GM21367 (cell line): ENCODE measurements at regions not wholly inside any gene's neighbourhood (a gene's known extent, or its start where the extent isn't known, plus 50 kb on each side); places are given as distances from the start of the nearest gene placed in this dataset.
"Not testable (repeated sequence)": the region's sequence is repeated elsewhere in the genome, so short reads cannot be mapped to it uniquely, and the experiment has no call there.

Experiments used
- ATAC-seq: cut with Tn5 transposase; IDR thresholded peaks from one replicate; pipeline ENCODE4 v1.9.1; 2021; ENCODE audit not compliant: unreplicated experiment

DNA sequence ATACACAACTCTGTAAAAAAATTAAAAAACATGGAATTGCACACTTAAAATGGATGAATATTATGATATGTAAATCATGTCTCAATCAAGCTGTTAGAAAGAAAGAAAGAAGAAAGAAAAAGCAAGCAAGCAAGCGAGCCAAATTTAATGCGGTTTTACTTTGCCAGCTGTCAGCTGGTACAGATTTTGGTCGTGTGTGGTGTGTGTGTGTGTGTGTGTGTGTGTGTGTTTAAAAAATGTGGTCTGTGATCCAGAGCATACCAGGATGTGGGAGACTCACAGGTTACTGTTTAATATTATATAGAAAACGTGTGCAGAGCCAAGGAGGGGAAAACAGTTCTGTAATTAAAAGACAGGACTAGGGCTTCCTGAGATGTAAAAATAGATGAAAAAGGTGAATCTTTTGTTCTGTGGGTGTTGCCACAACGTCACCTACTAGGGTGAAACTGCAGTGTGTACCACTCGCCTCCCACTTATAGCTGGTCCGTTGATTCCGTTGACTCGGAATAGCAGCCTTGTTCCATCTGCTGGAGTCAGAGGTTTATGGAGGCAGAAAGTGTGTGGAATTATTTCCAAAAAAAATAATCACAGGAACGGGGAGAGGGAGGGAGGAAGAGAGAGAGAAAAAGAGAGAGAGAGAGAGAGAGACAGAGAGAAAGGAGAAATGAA is 197.7 kb downstream of the BCAS1 start:
- no peak for ATAC-seq

GRCh38 chr20:53872081-53872541 is 198.3 kb downstream of the BCAS1 start:
- ATAC-seq = no peak

DNA sequence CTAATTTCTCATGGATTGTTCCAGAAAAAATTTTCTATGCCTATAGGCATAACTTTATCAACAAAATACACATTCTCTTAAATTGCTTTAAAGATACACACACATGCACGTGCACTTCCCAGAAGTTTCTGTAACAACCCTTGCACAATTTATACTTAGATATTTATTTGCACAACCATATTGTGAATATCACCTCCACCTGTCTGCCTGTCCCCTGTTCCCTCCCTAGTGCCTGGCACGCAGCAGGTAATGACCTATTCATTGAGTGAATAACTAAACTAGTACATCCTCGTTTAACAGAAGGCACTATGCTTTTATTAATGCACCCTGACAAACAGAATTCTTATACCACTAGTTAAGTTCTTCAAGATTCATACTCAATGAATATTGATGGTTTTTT is 198.9 kb downstream of the BCAS1 start:
- no peak for ATAC-seq

DNA sequence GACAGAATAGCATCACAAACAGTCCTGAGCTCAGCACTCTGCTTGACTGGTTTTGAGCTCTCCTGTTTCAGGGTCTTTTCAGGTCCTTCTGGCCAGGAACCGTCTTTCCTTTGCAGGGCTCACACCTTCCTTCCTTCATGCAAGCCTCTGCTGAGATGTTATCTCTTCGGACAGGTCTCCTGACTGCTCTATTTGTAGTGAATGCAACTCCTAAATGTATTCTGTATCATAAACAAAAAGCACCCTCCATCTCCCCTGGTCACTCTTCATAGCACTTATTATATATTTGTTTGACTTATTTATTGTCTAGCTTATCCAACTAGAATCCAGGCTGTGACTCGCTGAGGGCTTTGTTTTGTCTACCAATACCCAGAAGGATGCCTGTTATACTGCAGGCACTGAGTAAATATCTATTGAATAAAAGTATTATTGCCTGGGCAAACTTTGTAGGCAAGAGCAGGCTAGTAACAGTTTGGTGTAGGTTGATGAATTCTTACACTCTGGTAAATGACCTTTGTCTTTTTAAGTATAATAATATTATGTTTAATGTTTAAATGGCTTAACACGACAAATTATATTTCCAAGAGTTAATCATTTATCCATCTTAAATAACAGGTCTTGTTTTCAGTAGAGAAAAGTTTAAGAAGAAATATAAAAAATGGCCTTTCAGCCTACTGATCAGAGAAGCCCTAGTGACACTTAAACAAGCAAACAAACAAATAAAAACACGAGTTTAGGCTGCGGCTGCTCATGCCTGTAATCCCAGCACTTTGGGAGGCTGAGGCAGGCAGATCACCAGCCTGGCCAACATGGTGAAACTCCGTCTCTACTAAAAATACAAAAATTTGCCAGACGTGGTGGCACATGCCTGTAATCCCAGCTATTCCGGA is 199.7 kb downstream of the BCAS1 start:
- no peak for ATAC-seq

GRCh38 chr20:53869466-53870258 is 200.7 kb downstream of the BCAS1 start:
- peak; percentile 53 for ATAC-seq

- ATAC-seq = no peak
These were observed 202.5 kb downstream of the BCAS1 start for GRCh38 chr20:53867741-53868351.

- ATAC-seq = no peak
These were observed 203.3 kb downstream of the BCAS1 start for GRCh38 chr20:53866794-53867740.

- ATAC-seq = no peak
These were observed 204.2 kb downstream of the BCAS1 start for GRCh38 chr20:53865901-53866793.

GRCh38 chr20:53864765-53865683 is 205.4 kb downstream of the BCAS1 start:
- ATAC-seq = not testable (repeated sequence)

DNA sequence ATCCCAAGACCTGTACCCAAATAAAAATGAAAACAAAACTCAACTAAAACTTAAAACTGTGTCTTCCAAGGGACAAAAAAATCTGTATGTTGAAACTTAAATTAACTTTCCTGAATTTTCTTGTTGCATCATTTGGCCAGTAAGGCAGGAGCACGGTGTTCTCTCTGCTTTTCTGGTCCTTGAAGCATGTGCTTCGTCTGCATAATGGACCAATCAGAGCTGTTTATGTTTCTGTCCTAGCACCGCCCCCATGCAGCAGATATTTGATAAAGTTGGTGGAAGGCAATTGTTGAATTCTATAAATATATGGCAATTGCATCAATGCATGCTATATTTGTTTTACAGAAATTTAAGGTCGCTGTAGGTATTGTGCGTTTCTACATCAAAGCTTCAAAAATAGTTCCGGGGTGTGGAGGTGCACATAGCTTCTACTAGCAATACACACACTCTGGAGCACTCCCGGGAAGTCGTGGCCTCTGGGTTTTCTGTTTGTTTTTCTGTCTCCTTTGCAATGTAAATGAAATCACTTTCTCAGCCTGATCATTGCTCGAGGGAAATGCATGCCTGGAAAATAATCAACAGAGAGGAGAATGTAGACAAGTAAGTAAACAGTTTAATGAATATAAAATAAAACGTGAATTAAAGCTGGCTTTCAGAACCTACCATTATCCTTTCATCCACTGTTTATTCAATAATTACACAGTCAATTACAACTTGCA is 206.3 kb downstream of the BCAS1 start:
- not testable (repeated sequence) for ATAC-seq

DNA sequence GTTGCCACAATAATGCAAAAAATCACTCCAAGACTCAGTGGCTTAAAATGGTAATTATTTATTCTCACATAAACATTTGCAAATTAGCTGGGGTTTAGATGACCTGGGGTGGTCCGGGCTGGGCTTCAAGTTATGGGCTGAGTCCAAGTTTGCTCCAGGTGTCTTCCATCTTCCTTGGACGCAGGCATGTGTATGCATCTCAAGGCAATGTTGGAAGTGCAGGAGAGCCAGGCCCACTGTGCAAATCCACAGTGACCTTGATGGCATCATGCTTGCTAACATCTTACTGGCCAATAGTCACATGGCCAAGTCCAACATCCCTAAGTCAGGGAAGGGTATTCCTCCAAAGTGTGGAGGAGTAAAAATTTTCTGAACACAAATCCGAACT is 206.9 kb downstream of the BCAS1 start:
- not testable (repeated sequence) for ATAC-seq

DNA sequence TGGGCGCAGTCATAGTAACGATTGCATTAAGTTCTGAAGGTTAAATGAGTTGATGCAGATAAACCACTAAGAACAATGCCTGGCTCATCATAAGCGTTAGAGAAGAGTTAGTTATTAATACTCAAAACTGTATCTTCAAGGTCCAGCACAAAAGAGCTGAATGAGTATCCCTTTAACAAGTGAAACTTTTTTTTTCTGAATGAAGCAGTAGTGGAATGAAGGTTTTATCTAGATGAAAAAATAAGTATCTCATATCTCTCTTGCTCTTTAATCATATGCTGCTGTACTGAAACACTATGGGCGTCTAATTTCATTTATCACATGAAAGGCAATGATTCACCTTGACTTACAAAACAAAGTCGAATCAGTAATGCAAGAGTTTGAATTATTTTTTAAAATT is 207.4 kb downstream of the BCAS1 start:
- not testable (repeated sequence) for ATAC-seq

DNA sequence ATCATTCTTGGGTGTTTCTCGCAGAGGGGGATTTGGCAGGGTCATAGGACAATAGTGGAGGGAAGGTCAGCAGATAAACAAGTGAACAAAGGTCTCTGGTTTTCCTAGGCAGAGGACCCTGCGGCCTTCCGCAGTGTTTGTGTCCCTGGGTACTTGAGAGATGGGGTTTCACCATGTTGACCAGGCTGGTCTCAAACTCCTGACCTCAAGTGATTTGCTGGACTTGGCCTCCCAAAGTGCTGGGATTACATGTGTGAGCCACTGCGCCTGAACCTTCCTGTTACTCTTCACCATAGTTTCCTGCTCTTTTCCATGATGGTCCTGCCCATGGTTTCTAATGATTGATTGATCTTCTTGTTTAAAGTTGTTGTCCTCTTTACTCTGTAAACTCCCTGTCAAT is 207.9 kb downstream of the BCAS1 start:
- not testable (repeated sequence) for ATAC-seq

DNA sequence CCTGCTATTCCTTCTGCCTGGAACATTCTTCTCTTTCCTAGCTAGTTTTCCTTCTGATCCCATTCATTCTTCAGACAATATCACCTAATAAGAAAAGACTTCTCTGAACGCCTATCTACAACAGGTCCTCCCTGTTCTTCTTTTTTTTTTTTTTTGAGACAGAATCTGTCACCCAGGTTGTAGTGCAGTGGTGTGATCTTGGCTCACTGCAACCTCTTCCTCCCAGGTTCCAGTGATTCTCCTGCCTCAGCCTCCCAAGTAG is 208.3 kb downstream of the BCAS1 start:
- not testable (repeated sequence) for ATAC-seq

DNA sequence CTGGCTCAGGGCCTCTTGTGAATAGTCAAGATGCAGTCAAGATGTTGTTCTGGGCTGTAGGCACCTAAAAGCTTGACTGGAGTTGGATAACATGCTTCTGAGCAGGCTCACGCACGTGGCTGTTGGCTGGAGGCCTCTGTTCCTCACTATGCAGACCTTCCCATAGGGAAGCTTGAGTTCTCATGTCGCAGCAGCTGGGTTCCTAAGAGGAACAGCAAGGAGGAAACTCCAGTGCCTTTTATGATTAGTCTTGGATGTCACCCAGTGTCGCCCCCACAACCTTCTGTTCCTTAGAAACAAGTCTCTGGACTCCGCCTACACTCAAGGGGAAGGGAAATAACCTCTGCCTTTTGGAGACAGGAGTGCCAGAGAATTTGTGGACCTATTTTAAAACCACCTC is 210.7 kb downstream of the BCAS1 start:
- ATAC-seq = no peak

GRCh38 chr20:53859009-53859408 is 211.4 kb downstream of the BCAS1 start:
- ATAC-seq = not testable (repeated sequence)

DNA sequence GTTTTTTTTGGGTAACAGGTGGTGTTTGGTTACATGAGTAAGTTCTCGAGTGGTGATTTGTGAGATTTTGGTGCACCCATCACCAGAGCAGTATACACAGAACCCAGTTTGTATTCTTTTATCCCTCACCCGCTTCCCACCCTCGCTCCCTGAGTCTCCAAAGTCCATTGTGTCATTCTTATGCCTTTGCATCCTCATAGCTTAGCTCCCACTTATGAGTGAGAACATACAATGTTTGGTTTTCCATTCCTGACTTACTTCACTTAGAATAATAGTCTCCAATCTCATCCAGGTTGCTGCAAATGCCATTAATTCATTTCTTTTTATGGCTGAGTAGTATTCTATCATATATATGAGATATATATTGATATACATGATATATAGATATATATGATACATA is 211.9 kb downstream of the BCAS1 start:
- ATAC-seq = not testable (repeated sequence)
